NOMO-1 (cell line): ENCODE measurements at regions not wholly inside any gene's neighbourhood (a gene's known extent, or its start where the extent isn't known, plus 50 kb on each side); places are given as distances from the start of the nearest gene placed in this dataset.

Source experiments
- DNase-seq, 2 experiments: peaks; one replicate each; lab custom pipeline; 2025; ENCODE audit not compliant: unreplicated experiment in 2 of 2; lab: John Stamatoyannopoulos, UW

DNA sequence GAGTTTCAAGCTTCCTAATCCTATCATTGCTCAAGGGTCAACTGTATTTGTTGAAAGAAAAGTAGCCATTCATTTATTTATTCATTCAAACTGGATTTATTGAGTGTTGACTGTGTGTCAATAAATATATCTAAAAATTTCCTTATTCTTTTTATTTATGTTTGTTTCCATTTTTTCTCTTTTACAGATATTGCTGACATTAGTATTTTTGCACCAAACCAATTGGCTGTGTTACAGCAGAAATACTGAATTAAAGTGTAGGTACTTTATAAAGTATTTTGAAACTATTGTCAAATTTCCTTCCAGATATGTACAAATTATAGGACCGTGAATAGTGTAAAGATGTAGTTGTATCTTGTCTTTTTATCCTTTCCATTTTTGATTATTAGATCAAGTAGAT lies 692.0 kb upstream of the SLC10A2 start:
- no peak for DNase-seq

DNA sequence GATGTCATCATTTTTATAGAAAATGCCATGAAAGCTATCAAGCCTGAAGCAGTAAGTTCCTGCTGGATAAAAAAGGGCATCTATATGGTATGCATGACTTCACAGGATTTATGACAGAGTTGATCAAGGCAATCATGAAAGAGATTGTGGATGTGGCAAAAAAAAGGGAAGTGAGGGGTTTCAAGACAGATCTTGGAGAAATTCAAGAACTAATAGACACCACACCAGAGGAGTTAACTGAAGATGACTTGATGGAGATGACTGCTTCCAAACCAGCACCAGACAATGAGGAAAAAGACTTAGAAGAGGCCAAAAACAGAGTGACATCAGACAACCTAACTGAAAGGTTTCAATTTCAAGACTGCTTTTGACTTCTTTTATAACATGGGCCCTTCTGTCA lies 691.1 kb upstream of the SLC10A2 start:
- DNase-seq = no peak

DNA sequence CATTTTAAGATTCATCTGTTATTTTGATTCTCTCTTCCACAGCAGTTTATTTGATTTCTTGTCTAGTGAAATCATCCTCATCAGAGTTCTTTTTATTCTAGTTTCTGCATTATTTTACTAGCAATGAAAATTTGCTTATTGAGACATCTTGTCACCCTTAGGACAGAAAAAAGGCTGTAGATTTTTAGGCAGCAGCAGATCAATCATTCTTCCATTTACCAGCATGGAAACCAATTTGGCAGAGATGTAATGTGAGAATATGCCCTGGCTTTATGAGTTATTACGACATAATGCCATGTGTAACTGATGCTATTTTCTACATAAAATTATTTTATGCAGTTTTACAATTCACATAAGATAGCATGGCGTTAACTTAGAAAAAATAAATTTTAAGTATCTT lies 688.6 kb upstream of the SLC10A2 start:
- DNase-seq = no peak

DNA sequence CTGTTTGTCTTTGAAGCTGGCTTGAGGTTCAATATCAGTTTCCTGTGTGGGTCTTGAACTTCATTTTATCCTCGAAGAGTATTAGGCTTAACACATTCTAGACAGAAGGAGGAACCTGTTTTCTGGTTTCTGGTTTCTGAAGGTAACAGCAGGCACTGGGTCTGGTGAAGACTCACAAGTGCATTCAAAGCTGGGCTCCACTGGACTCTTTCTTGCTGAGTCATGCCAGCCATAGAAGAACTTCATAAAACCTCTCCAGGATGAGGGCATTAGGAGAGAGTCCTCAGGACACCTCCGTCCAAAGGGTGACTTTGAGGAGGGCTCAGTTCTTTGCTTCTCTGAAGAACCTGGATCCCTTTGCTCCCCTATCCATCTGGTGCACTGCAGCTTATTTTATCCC lies 668.6 kb upstream of the SLC10A2 start:
- no peak for DNase-seq

DNA sequence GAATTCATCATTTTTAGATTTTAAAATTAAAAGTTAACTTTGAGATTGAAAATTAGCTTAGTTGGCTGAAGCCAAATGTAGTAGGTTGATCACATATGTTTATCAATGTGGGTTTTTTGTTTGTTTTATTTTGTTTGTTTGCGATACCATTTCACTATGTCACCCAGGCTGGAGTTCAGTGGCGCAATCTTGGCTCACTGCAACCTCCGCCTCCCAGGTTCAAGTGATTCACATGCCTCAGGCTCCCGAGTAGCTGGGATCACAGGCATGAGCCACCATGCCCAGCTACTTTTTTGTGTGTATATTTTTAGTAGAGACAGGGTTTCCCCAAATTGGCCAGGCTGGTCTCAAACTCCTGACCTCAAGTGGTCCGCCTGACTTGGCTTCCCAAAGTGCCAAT lies 665.7 kb upstream of the SLC10A2 start:
- no peak for DNase-seq

DNA sequence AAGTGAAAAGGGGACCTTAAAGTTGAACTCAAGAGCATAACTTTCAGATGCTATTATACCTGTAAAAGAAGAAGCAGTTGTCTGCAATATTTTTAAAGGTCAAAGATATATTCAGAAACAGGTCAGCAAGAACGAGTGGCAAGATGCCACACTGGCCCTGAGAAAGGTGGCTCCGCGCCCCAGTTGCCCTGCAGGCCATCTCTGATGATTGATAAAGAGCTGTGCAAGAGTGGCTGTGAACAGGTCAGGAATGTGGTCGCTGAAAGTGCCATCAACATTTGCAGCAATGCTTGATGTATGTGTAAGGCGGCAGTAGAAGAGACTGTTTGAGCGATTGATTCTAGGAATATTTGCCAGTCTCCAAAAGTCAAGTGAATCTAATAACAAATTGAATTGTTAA lies 664.2 kb upstream of the SLC10A2 start:
- DNase-seq = no peak

DNA sequence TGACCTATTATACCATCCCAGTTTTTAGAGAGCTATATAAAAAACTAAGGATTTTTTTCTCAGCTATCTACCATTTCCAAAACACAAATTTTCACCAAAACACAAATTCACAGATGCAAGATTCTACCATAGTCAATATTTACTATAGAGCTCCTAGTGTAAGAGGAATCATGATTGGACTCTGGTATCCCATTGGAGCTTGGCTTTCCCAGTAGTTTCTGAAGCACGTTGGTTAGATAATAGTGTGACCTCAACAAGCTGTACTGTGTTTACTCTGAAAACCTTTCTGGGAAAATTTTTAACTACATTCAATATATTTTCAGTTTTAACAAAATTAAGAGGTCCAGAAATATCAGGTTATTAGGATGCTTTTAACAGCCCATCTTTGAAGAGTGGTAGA lies 660.6 kb upstream of the SLC10A2 start:
- DNase-seq = no peak

DNA sequence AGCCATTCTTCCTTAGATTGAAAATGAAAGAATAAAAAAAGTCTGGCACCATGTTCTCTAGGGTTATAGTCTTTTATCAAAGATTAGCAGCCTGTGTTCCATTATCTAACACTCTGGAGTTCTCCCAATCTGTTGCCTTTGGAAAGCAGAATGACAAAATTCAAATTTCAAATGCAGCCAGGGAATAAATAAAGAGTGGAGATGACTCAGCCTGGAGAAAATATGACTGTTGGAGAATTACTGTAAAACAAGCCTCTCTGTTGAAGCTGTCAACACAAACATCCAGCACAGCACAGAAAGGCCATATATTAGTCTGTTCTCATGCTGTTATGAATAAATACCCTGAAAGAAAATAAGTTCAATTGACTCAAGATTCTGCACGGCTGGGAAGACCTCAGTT lies 650.5 kb upstream of the SLC10A2 start:
- DNase-seq = no peak

DNA sequence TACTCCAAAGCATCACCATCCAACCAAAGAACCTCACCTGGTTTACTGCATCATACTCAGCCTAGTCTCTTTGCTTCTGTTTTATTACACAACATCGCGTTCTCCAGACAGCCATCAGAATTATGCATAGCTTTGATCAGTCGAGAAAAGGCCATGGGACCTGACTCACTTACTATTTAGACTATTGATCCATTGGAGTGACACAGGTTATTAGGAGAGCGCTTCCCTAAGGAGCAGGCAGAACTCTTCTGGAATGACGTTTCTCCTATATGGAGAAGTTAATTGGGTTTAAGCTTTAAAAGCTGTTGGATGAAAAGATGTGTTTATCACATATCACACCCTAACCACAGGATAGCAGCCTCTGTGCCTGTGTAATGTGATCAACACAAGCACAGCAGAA lies 649.1 kb upstream of the SLC10A2 start:
- no peak for DNase-seq

DNA sequence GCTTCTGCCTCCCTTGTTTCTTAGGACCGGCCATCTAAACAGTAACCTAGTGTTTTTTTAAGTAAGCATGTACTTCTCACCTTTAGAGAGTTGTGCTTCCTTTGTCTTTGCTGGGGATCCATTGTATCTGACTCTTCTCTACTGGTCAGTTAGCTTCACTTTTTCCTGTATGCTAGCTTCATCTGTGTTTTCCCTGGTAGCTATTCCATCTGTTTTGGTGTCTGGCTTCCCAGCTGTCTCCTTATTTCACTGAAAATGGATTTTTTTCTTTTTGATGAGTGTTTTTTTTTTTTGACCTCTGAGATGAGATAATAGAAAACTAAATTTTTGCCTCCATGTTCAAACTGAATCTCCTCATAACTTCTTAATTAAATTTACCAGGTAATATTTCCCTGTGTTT lies 637.0 kb upstream of the SLC10A2 start:
- no peak for DNase-seq

DNA sequence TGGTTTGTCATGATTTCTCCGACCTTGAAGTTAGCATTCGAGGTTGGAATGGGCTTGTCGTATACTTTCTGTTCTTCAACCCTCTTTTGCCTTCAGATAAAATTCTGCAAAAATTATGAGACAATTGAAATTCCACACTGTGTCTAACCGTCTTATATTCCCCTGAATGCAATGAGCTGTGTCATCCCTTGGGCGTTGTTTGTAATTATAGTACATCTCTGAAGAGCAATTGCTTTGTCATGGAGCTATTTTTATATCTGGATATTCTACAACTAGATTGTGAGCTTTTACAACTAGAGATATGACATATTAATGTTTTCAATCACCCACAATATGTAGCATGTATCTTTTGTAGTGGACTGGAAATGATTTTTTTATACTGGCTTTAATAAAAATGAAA lies 631.8 kb upstream of the SLC10A2 start:
- no peak for DNase-seq

DNA sequence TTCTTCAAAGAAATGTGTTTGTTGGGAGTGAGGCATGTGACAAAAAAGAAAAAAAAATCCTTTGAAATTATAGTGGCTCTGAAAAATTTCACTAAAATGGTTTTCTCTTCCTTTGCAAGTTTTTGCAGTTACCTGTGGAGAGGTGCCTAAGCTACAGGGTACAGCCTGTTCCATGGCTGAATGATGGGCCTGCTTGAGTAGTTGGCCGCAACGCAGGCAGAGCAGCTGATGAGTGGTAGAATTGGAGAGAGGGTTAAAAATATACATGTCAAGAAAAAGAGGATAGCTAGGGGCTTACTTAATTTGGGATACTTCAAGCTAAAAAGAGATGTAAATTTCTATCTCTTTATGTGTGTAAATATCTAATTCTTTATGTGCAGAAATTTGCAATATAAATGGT lies 629.1 kb upstream of the SLC10A2 start:
- DNase-seq = no peak

DNA sequence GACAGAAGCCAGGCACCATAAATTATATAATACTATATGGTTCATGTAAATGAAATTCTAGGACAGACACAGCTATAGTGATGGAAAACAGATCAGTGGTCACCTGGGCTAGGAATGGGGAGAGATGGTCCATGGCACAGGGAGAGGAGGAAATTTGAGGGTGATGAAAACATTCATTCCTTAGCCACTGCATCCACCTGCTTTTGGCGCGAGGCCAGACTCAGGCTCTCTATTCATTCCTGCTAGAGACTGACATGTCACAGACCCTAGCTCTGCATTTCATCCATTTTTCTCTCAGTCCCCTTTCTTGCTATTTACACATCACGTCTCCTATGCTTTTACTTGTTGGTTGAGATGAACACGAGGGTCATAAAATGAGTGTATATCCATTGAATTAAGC lies 628.3 kb upstream of the SLC10A2 start:
- DNase-seq = no peak

DNA sequence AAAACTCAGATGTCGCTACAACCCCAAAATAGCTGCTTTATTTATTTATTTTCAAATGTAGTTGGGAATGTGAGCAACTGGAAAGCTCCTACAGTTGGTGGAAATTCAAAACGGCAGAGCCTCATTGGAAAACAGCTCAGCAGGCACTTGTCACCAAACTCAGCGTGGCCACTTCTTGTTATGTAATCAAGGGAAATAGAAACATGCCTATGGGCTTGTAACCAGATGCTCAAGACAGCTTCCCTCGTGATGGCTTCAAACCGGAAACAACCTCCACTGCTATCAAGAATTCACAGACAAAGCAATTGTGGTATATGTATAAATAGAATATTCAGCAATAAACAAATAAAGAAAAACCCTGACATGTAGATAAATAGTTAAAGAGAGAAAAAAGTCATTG lies 627.8 kb upstream of the SLC10A2 start:
- DNase-seq = no peak

DNA sequence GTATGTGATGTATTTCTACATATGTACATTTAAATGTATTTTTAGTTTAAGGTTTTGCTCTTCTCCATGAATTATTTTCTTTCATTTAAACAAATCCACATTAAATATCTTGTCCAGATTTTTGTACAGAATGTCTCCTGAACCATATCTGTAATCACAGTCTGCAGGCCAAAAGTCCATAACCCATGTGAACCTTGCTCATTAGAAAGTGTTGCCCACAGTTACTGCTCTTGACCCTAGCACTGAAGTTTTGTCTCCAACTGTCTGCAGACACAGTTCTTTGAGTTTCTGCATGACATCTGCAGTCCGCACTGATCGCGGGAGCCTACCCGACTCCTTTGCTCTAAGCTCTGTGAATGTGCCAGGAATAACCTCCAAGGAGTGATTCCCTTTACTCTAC lies 626.2 kb upstream of the SLC10A2 start:
- DNase-seq = no peak

DNA sequence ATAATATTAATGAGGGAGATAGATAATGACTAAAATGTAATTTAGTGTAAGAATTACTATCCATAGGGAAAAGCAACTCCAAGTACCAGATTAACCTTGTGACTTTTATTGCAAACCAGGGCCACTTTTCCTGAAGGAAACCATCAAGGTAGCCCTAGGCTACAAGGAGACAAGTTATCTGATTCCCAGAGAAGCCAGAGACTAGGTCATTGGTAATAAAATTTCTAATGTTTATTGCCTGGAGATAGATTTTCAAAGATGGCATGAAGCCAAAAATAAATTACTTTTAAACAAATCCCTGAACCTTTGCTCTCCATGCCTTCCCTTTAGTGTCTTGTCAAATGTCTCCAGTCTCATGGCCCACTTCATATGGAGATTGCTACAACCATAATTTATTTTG lies 610.1 kb upstream of the SLC10A2 start:
- DNase-seq = no peak

DNA sequence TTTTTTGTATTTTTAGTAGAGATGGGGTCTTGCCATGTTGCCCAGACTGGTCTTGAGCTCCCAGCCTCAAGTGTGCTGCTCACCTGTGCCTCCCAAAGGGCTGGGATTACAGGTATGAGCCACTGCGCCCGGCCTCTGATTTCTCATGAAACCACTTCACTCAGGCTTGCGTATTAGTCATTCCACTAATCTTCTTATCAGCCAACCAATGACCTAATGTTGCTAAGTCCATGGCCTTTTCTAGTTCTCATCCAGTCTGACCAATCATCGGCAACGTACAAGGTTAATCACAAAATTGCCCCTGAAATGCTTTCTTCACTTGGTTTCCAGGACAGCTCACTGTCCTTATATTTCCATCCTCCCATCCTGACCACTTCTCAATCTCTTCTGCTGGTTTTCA lies 605.3 kb upstream of the SLC10A2 start:
- DNase-seq = no peak

DNA sequence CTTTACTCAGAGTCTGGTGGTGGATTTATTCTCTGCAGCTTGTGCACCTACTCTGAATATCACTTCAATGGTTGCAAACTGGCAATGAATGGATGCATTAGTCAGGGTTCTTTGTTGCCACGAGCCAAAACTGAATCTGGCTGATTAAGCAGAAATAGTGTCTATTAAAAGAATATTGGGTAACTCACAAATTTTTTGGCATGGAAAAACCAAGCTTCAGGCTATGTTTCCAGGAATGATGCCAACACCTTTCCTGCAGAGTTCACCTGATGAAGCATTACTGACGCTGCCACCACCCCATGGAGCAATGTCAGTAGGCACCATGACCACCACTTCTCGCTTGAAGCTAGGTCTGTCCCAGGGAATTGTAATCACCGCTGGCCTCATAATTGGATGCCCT lies 597.8 kb upstream of the SLC10A2 start:
- DNase-seq = no peak

DNA sequence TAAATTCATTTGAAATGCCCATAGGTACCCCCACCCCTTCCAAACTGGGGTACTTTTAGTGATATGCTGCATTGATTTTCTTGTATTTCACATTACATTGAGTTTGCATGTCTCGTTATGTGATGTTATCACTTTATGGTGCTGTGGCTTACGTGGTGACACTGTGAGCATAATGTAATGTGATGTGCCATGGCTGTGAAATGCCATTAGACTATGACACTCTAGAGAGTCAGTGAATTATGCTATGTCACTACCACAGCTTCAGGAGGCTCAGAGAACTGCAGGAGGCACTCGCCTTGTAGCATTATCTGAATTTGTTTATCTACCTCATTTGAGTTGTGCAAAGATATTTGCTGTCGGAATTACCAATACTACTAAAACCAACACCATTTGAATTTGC lies 590.1 kb upstream of the SLC10A2 start:
- DNase-seq = no peak

DNA sequence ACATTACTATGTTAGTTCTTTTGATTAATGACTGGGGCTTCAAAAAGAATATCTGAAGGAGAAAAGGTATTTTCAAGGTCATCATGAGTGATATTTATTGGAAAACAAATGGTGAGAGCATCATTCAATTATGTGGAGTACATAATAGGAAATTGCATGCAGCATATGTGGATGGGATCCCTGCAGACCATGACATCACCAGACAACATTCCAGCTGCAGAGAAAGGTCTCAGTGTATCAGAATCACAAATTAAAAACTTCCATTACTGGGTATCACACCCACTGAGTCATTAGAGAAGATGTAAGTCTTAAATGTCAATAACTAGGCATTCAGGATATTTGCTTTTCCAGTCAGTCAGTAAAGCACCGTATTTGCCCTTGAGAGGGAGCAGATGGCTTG lies 574.4 kb upstream of the SLC10A2 start:
- DNase-seq = no peak

DNA sequence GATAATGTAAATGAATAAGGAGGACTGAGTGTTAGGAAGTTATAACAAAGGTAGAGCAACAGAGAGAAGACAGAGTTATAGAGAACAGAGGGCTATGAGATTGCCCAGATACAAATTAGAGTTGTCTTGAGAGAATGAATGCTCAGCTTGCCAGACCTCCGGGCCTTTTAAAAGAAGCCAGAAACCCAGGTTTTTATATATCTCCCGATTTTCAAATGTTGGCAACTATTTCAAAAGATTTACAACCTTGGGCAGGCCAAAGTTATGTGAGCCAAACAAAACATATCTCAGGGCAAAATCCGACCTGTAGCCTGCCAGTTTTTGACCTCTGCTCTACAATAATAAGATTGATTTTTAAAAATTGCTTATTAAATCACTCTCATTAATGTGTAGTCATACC lies 573.1 kb upstream of the SLC10A2 start:
- DNase-seq = no peak

DNA sequence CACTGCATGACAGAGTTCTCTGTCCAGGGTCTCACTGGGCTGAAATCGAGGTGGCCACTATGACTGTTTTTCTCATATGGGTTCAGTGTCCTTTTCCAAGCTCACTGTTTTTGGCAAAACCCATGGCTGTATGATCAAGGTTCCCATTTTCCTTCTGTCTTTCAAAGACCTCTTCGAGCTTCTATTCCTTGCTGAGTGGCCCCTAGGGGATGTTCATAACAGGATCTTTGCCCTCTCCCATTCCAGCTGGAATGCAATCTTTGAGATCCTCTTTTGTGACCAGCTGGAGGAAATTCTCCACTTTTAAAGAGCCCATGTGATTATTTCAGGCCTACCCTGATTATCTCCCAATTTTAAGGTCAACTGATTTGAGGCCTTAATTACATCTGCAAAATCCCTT lies 572.5 kb upstream of the SLC10A2 start:
- no peak for DNase-seq

DNA sequence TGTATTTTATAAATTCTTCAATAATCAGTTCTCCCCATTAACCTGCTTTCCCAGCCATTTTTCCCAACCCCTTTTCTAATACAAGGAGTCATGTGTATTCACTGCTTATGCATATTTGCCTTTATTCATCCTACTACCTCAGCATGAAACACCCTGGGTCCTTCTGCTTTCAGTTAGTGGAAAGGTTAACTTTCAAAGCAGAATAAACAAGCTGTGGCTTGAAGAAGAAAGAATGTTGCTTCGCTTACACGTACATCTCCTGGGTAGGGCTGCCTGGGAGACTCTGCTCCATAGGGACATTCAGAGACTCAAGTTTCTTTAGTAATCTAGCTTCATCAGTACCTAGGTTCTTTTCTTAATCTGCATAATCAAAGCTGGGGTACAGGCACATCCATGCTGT lies 567.8 kb upstream of the SLC10A2 start:
- DNase-seq = no peak

DNA sequence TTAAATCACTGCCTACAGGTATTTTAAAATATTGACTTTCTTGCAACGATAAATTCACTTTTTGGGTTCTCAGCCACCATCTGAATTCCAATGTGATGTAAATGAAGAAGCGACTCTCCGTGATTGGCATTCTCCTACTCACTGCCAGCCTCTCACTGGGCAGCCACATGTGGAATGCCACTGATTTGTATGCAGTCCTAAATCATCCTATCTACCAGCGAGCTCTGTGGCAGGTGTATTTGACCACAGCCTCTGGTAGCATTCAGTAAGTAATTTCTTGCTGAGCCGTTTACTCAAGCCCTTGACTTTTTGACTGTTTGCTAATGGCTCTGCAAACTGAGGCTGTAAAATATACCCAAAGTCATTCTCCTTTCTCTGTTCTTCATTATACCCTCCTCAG lies 559.0 kb upstream of the SLC10A2 start:
- DNase-seq = no peak
